Brain microvascular endothelial cell (primary cell): ENCODE measurements at regions not wholly inside any gene's neighbourhood (a gene's known extent, or its start where the extent isn't known, plus 50 kb on each side); places are given as distances from the start of the nearest gene placed in this dataset.

Experiments used
- DNase-seq: peaks from one replicate; pipeline ENCODE4 v3.0.0-alpha.2; 2020
- H3K27ac ChIP-seq: fragments of 250-450 bp; sonication (Bioruptor Pico); 2 replicates; pipeline ENCODE4 v1.5.1; 2020; ENCODE audit warnings: mild to moderate bottlenecking, moderate library complexity
- H3K27me3 ChIP-seq: fragments of 250-450 bp; sonication (Bioruptor Pico); replicated peaks from 2 replicates; pipeline ENCODE4 v1.5.1; 2020; ENCODE audit warnings: mild to moderate bottlenecking
- H3K36me3 ChIP-seq: fragments of 250-450 bp; sonication (Bioruptor Pico); replicated peaks from 2 replicates; pipeline ENCODE4 v1.5.1; 2020; ENCODE audit warnings: mild to moderate bottlenecking
- H3K4me3 ChIP-seq: 2 replicates; pipeline ENCODE4 v1.5.1; 2011; ENCODE audit warnings: low read depth, mild to moderate bottlenecking, control low read depth, low read length, moderate library complexity
- CTCF ChIP-seq: IDR thresholded peaks from 2 replicates; pipeline ENCODE4 v1.5.1; 2011; ENCODE audit warnings: low read depth, mild to moderate bottlenecking, moderate library complexity, low read length, control low read depth, inconsistent platforms; ENCODE audit errors: missing control alignments
- in situ Hi-C: cut with HindIII; loops from 2 replicates; pipeline ENCODE4 v1.10.0; 2017; ENCODE audit warnings: low sequenced_read_pairs, low pct_ligation_motif_present

- Histone ChIP-seq H3K36me3 (no peaks in the 10 kb centered on the region), H3K4me3 (no peak overlapping the region), H3K27me3 (no peaks in the 10 kb centered on the region), H3K27ac (no peak overlapping the region)
- no peak for TF ChIP-seq CTCF
- in situ Hi-C loops: no loop called here
- no peak for DNase-seq
These were observed 536.3 kb upstream of the MKI67 start for GRCh38 chr10:128662520-128662919.

GRCh38 chr10:128664729-128665128 is 538.5 kb upstream of the MKI67 start:
- DNase-seq: no peak
- no peaks in the 10 kb centered on the region for H3K36me3 ChIP-seq
- no peak overlapping the region for H3K27ac ChIP-seq
- no peak for TF ChIP-seq CTCF
- no peaks in the 10 kb centered on the region for H3K27me3 ChIP-seq
- no peak overlapping the region for H3K4me3 ChIP-seq
- in situ Hi-C loops: no loop called here

- no peak for DNase-seq
- Histone ChIP-seq H3K27me3 (no peaks in the 10 kb centered on the region), H3K4me3 (no peak overlapping the region), H3K36me3 (no peaks in the 10 kb centered on the region), H3K27ac (no peak overlapping the region)
- in situ Hi-C loops: no loop called here
- no peak for TF ChIP-seq CTCF
These were observed 549.2 kb upstream of the MKI67 start for GRCh38 chr10:128675405-128675804.

- DNase-seq: no peak
- no peak overlapping the region for H3K27ac ChIP-seq
- TF ChIP-seq CTCF: no peak
- in situ Hi-C loops: no loop called here
- no peaks in the 10 kb centered on the region for H3K27me3 ChIP-seq
- H3K36me3 ChIP-seq: no peaks in the 10 kb centered on the region
- no peak overlapping the region for H3K4me3 ChIP-seq
These were observed 553.9 kb upstream of the MKI67 start for GRCh38 chr10:128680116-128680515.

GRCh38 chr10:128684215-128684614 is 558.0 kb upstream of the MKI67 start:
- DNase-seq: no peak
- no peak for TF ChIP-seq CTCF
- Histone ChIP-seq H3K36me3 (no peaks in the 10 kb centered on the region), H3K27me3 (no peaks in the 10 kb centered on the region), H3K27ac (no peak overlapping the region), H3K4me3 (no peak overlapping the region)
- in situ Hi-C loops: no loop called here

- H3K27ac ChIP-seq: no peak overlapping the region
- DNase-seq: no peak
These were observed 560.5 kb upstream of the MKI67 start for GRCh38 chr10:128686630-128687278.

More at GRCh38 chr10:128686630-128687278, 560.5 kb upstream of the MKI67 start:
- Histone ChIP-seq H3K4me3 (no peak overlapping the region), H3K36me3 (no peaks in the 10 kb centered on the region), H3K27me3 (no peaks in the 10 kb centered on the region)
- no peak for TF ChIP-seq CTCF
- in situ Hi-C loops: no loop called here
